Spleen (tissue), 7 donors: ENCODE measurements at regions not wholly inside any gene's neighbourhood (a gene's known extent, or its start where the extent isn't known, plus 50 kb on each side); places are given as distances from the start of the nearest gene placed in this dataset.

Source experiments
- CTCF ChIP-seq, 11 experiments: fragments of 200-600 bp in 7 of 11; fragments of 450-650 bp in 4 of 11; sonication (generic) in 4 of 11; IDR thresholded peaks in 8 of 11; conservative IDR thresholded peaks in 3 of 11; 1 replicate in 7 of 11; 2 replicates in 4 of 11; pipeline versions ENCODE4 v1.4.0 to v1.8.0; 2016 to 2021; ENCODE audit warnings: antibody characterized with exemption in 11 of 11, inconsistent platforms in 4 of 11, mild to moderate bottlenecking in 1 of 11
- POLR2A ChIP-seq, 3 donors: fragments of 450-650 bp; IDR thresholded peaks; one replicate each; pipeline ENCODE4 v1.5.1; 2017; ENCODE audit warnings: antibody characterized with exemption in 3 of 3, mild to moderate bottlenecking in 1 of 3
- donor health status: DM: no; HTN: no; CAD: no; lungs with moderate emphysema.
- donor health status: DM: no; HTN: no; CAD: no.
- donor health status: DM: no; HTN: no; CAD: no.

DNA sequence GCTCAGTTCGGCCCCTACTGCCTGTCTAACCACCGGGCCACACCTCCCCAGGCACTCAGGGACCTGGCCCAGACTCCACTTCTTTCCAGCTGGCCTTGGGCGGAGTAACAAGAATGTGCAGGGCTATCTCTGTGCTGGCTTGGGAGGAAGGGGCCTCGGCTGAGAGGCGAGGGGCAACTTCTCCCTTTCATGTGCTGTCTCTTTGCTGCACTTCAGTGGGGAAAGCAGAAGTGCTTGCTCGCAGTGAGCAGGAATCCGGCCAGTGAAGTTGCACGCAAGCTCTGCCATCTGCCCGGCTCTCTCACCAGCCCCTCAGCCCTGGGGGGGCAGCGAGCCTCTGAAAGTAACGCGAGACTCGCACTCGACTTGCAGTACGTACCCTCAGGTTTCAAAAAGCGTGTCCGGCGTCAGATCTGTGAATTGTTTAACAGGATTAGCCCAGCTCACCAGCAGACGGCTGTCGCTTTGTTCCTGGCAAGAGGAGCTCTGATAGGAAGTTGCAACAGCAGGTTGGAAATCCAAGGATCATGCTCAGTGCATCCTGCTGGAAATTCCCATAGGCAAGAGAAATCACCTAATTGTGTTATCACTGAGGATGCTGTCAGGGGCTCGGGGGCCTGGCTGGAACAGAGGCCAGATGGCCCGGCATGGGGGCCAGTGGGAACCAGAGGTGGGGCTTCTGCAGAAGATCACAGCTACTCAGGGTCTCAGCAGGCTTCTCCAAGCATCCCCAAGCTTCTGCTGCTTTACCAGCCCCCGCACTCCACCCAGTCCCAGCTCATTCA lies 221.1 kb downstream of the NPHP4 start:
- TF ChIP-seq POLR2A (IDR thresholded peaks at IDR 0.05), result no peak
- no peak for TF ChIP-seq CTCF (IDR thresholded peaks at IDR 0.05 in 8 of 11, conservative IDR thresholded peaks at IDR 0.05 in 3 of 11)
